ENCODE measurements at regions not wholly inside any gene's neighbourhood (a gene's known extent, or its start where the extent isn't known, plus 50 kb on each side); places are given as distances from the start of the nearest gene placed in this dataset.

- intact Hi-C loops (cut with DNase I) = no loop called here
- Histone ChIP-seq H3K9me3 (no peaks in the 10 kb centered on the region), H3K36me3 (no peaks in the 10 kb centered on the region), H3K27ac (no peak overlapping the region), H3K4me1 (ENCODE audit: insufficient read depth) (no peaks in the 10 kb centered on the region), H3K27me3 (no peaks in the 10 kb centered on the region), H3K4me3 (no peak overlapping the region)
- DNase-seq = no peak
- TF ChIP-seq CTCF (IDR thresholded peaks at IDR 0.05) (no peak), EP300 (IDR thresholded peaks at IDR 0.05) (no peak), POLR2A (IDR thresholded peaks at IDR 0.05) (no peak)
- 79 to 92% (median 90%) methylated on average over 3 of the region's 3 CpGs for WGBS, 3 donors
Observed at GRCh38 chr12:103166949-103167348, 209.5 kb downstream of the ASCL1 start.

DNA sequence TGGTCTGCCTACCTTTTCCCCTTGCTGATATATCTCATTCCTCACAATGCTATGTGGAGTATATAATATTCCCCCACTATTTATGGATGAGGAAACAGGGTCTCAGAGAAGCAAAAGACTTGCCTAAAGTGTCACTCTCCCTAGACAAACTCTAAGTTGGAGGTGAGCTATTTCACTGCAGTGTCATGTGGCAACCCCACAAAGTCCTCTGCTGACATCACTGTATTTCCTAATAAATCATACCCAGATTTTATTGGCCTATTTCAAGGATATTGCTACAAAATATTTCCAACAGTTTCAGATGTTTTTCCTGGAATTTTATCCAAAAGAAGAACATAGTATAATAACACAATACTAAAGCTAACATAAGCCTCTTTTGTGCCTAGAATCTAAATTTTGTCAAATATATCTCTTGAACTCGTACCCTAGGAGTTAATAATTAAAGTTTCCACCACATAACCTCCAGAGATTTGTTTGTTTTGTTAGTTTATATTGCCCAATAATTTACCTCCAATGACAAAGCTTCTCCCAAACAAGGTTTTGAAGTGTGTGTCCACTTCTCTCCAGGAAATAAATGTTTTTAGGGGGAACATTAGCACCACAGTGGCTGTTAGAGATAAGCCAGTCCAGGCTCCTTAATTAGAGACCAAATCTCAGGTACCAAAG is 215.1 kb downstream of the ASCL1 start:
- Histone ChIP-seq H3K36me3 (no peaks in the 10 kb centered on the region), H3K9me3 (no peaks in the 10 kb centered on the region), H3K4me1 (ENCODE audit: insufficient read depth) (no peaks in the 10 kb centered on the region), H3K4me3 (no peak overlapping the region), H3K27me3 (no peaks in the 10 kb centered on the region), H3K27ac (no peak overlapping the region)
- TF ChIP-seq EP300 (IDR thresholded peaks at IDR 0.05) = no peak
- no peak for TF ChIP-seq POLR2A (IDR thresholded peaks at IDR 0.05)
- TF ChIP-seq CTCF (IDR thresholded peaks at IDR 0.05) = no peak
- 27 to 41% (median 40%) methylated on average over 1 of the region's 1 CpG for WGBS, 3 donors
- intact Hi-C loops (cut with DNase I) = no loop called here
- DNase-seq = no peak

GRCh38 chr12:103175625-103176024 is 218.2 kb downstream of the ASCL1 start:
- Histone ChIP-seq H3K9me3 (no peaks in the 10 kb centered on the region), H3K27me3 (no peaks in the 10 kb centered on the region), H3K27ac (no peak overlapping the region), H3K4me3 (no peak overlapping the region), H3K4me1 (ENCODE audit: insufficient read depth) (no peaks in the 10 kb centered on the region), H3K36me3 (no peaks in the 10 kb centered on the region)
- no peak for TF ChIP-seq CTCF (IDR thresholded peaks at IDR 0.05)
- no peak for TF ChIP-seq POLR2A (IDR thresholded peaks at IDR 0.05)
- no peak for TF ChIP-seq EP300 (IDR thresholded peaks at IDR 0.05)
- intact Hi-C loops (cut with DNase I) = no loop called here
- WGBS, 3 donors = 75 to 84% (median 76%) methylated on average over 3 of the region's 3 CpGs
- DNase-seq = no peak

DNA sequence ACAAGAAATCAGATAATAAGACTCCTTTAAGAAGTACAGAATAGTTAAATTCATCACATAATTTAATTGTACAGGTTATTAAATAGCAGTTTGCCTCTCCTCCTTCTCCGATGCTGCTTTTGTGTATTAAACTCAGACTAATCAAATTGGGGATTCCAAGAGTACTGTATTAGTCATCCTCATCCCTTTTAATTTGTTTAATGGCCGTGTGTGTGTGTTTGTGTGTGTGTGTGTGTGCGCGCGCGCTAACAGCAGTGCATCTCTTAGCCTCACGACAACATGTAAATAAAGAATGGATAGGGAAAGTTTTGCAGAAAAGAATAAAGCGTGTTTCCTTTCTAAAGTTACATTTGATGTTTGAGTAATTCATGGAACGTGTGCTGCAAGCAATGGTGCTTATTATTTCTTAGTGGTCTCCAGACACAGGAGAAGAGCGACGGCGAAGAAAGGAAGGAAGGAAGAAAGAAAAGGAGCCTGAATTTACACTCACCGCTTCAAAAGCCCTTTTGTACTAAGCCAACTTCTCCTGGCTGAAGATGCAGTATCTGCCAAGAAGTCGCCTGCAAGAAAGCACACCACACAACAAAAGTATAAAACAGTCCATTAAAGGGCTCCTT is 220.3 kb downstream of the ASCL1 start:
- H3K9me3 ChIP-seq = no peaks in the 10 kb centered on the region
- intact Hi-C loops (cut with DNase I) = no loop called here
- no peaks in the 10 kb centered on the region for H3K36me3 ChIP-seq
- H3K27me3 ChIP-seq = no peaks in the 10 kb centered on the region
- no peaks in the 10 kb centered on the region for H3K4me1 ChIP-seq (ENCODE audit: insufficient read depth)
- no peak overlapping the region for H3K27ac ChIP-seq
- TF ChIP-seq EP300 (IDR thresholded peaks at IDR 0.05) = no peak
- no peak for TF ChIP-seq POLR2A (IDR thresholded peaks at IDR 0.05)
- no peak for TF ChIP-seq CTCF (IDR thresholded peaks at IDR 0.05)
- H3K4me3 ChIP-seq = no peak overlapping the region
- no peak for DNase-seq
- WGBS, 3 donors = 81 to 85% (median 81%) methylated on average over 14 of the region's 14 CpGs

Measured in ovary (tissue), 7 donors.